ENCODE measurements at regions not wholly inside any gene's neighbourhood (a gene's known extent, or its start where the extent isn't known, plus 50 kb on each side); places are given as distances from the start of the nearest gene placed in this dataset.

DNA sequence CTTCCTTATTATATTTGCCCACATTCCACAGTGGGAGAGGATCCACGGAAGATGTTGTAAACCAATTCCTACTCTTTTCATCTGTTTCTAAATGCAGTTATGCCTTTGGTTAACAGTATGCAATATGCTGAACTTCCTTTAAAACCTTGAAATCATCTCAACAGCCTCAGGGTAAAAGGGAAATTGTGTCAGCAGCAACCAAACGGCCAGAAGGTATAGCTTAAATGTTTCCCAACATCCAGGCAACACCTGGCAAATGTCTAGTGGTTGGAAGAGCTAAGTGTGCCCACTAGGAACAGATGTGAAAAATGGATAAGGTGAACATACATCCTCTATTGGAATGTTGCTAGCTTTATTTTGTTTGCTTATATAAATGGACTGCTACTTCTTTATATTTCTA lies 164.8 kb downstream of the FAXC start:
- 38% methylated on average over 2 of the region's 2 CpGs for WGBS (ENCODE audit: insufficient coverage, low coverage, low lambda C conversion rate, missing lambda C conversion rate)
- intact Hi-C loops (cut with DNase I): no loop called here
- no peak for ATAC-seq

DNA sequence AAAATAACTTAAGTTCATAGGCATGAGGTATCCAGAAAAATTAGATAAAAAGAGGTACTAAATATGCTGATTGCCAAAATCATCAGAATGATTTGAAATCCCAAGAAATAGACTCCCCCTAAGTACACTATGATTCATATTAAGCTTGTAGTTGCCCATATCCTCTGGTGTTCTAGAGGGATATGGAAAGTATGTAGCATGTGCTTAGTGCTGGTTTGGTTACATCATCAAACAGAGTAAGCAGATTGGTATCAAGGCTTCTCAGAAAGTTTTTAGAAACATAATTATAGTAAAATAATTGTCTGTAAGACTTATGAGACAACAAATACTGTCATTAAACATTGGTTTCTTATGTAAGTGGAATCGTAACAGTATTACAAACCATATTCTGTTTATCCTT lies 166.4 kb downstream of the FAXC start:
- no peak for TF ChIP-seq CTCF (IDR thresholded peaks at IDR 0.05)
- no peak for TF ChIP-seq POLR2A (IDR thresholded peaks at IDR 0.05)
- Histone ChIP-seq H3K4me1 (no peaks in the 10 kb centered on the region), H3K9me3 (no peaks in the 10 kb centered on the region), H3K4me3 (no peak overlapping the region), H3K36me3 (no peaks in the 10 kb centered on the region), H3K27me3 (no peaks in the 10 kb centered on the region), H3K27ac (no peak overlapping the region)
- intact Hi-C loops (cut with DNase I): no loop called here
- WGBS (ENCODE audit: insufficient coverage, low coverage, low lambda C conversion rate, missing lambda C conversion rate): 83% methylated on average over 1 of the region's 1 CpG
- ATAC-seq (no peak), DNase-seq (no peak)

More for the DNA sequence above, 164.8 kb downstream of the FAXC start:
- no peak for DNase-seq
- H3K4me3 ChIP-seq: no peak overlapping the region
- H3K36me3 ChIP-seq: no peaks in the 10 kb centered on the region
- no peaks in the 10 kb centered on the region for H3K9me3 ChIP-seq
- TF ChIP-seq CTCF (IDR thresholded peaks at IDR 0.05) (no peak), POLR2A (IDR thresholded peaks at IDR 0.05) (no peak)
- H3K27ac ChIP-seq: no peak overlapping the region
- H3K4me1 ChIP-seq: no peaks in the 10 kb centered on the region
- no peaks in the 10 kb centered on the region for H3K27me3 ChIP-seq

DNA sequence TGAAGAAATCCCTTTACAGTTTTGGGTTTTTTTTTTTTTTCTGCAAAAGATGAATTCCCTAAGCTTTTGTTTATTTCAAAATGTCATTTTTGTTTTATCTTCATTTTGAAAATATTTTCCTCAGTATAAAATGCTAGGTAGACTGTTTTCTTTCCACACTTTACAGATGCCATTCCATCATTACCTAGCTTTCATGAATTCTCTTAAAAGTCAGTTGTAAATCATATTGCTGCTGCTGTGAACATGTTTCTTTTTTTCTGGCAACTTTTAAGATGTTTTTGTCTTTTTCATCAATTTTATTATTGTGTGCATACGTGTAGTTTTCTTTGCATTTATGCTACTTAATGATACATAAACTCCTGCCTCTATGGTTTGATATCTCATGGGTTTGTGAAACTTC lies 168.3 kb downstream of the FAXC start:
- Histone ChIP-seq H3K36me3 (no peaks in the 10 kb centered on the region), H3K9me3 (no peaks in the 10 kb centered on the region), H3K27ac (no peak overlapping the region), H3K4me1 (no peaks in the 10 kb centered on the region), H3K4me3 (no peak overlapping the region), H3K27me3 (no peaks in the 10 kb centered on the region)
- intact Hi-C loops (cut with DNase I): no loop called here
- DNase-seq: no peak
- TF ChIP-seq CTCF (IDR thresholded peaks at IDR 0.05) (no peak), POLR2A (IDR thresholded peaks at IDR 0.05) (no peak)
- WGBS (ENCODE audit: insufficient coverage, low coverage, low lambda C conversion rate, missing lambda C conversion rate): 71% methylated on average over 1 of the region's 1 CpG
- ATAC-seq: no peak

- Histone ChIP-seq H3K4me1 (no peaks in the 10 kb centered on the region), H3K27ac (no peak overlapping the region), H3K27me3 (no peaks in the 10 kb centered on the region), H3K4me3 (no peak overlapping the region), H3K36me3 (no peaks in the 10 kb centered on the region), H3K9me3 (no peaks in the 10 kb centered on the region)
- no peak for DNase-seq
- TF ChIP-seq CTCF (IDR thresholded peaks at IDR 0.05) (no peak), POLR2A (IDR thresholded peaks at IDR 0.05) (no peak)
- intact Hi-C loops (cut with DNase I): no loop called here
- WGBS (ENCODE audit: insufficient coverage, low coverage, low lambda C conversion rate, missing lambda C conversion rate): 0% methylated on average over 1 of the region's 2 CpGs
- ATAC-seq: no peak
Measured at GRCh38 chr6:99178168-99178567, 171.3 kb downstream of the FAXC start.

GRCh38 chr6:99177736-99178135 lies 171.7 kb downstream of the FAXC start:
- intact Hi-C loops (cut with DNase I): no loop called here
- ATAC-seq (no peak), DNase-seq (no peak)
- 41% methylated on average over 2 of the region's 2 CpGs for WGBS (ENCODE audit: insufficient coverage, low coverage, low lambda C conversion rate, missing lambda C conversion rate)
- Histone ChIP-seq H3K36me3 (no peaks in the 10 kb centered on the region), H3K9me3 (no peaks in the 10 kb centered on the region), H3K4me3 (no peak overlapping the region), H3K4me1 (no peaks in the 10 kb centered on the region), H3K27ac (no peak overlapping the region), H3K27me3 (no peaks in the 10 kb centered on the region)
- TF ChIP-seq POLR2A (IDR thresholded peaks at IDR 0.05) (no peak), CTCF (IDR thresholded peaks at IDR 0.05) (no peak)
